NCI-H774 (cell line): ENCODE measurements at regions not wholly inside any gene's neighbourhood (a gene's known extent, or its start where the extent isn't known, plus 50 kb on each side); places are given as distances from the start of the nearest gene placed in this dataset.
"Not testable (repeated sequence)": the region's sequence is repeated elsewhere in the genome, so short reads cannot be mapped to it uniquely, and the experiment has no call there.

ENCODE experiments used
- DNase-seq: peaks from one replicate; lab custom pipeline; 2025; lab: John Stamatoyannopoulos, UW

DNA sequence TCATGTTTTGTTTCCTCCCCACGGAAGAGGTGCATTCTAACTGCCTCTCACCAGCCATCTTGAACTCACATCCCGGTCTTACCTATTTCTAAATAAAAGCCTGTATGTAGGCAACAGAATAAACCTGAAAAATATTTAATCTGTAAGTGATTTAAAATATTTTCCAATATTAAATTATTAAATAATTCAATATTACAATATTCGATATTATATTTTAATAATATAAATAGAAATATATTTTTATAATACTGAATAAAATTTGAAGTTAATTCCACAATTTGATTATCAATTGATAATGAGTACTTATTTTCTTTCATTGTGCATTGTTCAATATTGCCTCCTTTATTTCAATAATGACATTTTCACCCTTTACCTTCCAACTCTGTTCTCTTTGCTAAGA lies 404.4 kb downstream of the CYLC2 start:
- DNase-seq = no peak

DNA sequence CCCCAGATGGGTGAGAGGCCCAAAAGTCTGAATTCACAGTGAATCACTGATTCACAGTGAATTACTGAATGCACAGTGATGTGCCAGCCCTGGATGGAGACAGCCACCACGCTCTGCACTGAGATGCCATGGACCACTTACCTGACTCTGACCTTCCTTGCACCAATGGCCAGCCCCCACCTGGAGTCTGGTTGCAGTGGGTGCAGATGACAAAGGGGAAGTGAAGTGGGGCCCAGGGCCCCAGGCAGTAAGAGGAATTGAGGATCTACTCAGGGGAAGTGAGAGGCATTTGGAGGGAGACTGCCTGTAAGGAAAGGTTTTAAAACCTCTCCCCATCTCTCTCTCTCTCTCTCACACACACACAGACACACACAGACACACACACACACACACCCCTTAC lies 412.1 kb downstream of the CYLC2 start:
- DNase-seq = no peak

DNA sequence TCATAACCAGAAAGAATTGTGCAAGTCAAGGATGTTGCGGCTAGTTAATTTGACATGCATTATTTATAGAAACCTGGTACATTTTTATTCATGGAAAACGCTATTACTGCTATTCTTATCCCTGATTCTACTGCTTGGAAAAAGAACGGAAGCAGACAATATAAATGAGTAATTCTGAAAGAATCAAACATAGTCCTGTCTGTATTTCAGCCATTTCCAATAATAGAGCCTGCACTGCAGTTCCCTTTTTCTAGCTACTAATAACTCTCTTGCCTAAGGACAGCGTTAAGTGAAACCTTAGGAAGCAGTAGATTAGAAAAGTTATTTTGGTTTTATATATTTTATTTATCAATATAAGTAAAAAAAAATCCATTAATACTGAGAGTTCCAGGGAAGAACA lies 414.9 kb downstream of the CYLC2 start:
- no peak for DNase-seq

DNA sequence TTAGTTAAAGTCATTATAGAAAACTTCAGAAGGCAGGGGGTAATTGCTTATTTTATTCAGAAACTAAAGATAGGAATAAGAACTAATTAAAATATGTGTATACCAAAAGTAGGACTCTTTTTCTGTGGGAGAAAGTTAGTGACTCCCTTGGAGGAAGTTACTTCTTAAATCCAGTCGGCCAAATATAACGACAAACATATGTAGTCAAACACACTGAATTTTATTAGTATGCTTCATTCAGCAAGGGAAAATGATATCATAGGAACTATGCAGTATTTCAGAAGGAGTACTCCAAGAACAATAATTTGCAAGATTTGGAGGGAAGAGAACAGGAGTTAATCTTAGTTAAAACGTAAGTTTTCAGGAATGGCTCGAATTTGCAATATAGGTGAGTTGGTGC lies 432.6 kb downstream of the CYLC2 start:
- DNase-seq = no peak

DNA sequence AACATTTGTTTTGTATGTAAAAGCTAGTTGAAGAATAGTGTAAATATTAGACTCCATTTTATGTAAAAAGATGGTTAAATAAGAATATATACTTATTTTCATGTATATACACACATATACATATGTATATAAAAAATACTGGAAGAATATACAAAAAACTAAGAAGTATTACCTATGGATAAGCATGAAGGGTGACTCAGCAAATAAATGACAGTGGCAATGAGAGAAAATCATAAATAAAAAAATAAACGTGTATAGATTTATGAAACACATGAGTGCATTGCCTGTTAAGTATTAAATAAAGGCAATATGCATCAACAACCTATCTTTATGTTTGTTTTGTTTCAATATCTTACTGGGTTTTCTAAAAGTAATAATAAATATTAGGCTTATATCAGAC lies 435.3 kb downstream of the CYLC2 start:
- DNase-seq = no peak

DNA sequence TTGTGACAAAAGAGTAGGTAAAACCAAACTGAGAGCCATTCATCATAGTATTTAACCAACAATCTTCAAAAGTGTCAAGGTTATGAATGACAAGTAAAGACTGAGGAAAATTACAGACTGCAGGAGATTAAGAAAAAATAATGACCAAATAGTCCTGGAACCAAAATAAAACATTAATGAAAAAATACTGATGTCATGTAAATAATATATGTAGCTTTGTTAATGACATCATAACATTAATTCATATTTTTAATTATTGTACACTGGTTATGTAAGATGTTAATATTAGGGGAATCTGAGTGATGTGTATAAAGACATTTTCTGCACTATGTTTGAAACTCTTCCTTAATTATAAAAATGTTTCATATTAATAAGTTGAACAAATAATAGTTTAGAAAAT lies 436.7 kb downstream of the CYLC2 start:
- DNase-seq = no peak

DNA sequence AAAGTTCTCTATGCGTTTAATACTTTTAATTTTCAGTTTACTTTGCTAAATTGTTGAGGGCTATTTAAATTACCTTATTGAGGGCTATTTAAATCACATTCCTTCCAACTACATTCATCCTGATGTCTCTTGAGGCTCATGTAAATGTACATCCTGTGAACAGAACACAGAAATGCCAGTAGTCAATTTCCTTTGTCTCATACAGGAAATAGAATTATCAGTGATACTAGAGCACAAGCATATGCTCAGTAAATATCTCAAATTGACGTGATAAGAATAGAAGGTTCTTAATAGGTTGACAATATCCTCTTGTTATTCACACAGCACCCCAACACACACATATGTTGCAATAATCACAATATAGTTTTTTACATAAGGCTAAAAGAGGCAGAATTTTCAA lies 449.0 kb downstream of the CYLC2 start:
- no peak for DNase-seq

DNA sequence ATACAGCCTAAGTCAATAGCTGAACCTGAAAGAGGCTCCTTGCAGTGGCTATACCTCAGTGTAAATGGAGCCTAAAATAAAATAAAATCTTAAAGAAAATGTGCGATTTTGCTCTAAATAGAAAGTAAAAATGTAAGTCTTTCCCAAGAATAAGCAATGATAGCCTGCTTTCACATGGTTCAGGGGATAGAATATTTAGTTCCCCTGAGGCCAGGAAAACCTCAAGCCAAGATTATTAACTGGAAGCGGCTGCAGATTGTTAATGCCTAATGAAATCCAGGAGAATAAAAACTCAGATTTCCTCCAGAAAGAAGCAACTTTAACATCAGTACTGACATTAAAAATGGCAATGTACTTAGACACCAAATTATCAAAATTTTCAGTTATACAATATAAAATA lies 463.7 kb downstream of the CYLC2 start:
- DNase-seq = no peak

DNA sequence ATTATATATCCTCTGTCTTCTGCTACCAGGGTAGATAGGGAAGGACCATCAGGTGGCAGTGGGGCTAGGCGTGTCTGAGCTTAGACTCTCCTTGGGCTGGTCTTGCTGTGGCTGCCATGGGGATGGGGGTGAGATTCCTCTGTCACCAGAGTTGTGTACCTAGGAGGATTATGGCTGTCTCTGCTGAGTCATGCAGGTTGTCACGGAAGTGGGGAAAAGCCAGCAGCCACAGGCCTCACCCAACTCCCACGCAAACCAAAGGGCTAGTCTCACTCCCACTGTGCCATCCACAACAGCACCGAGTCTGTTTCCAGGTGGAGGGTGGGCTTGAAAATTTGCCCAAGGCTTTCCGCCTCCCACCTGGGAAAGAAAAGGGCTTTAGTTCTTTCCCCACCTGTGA lies 476.1 kb downstream of the CYLC2 start:
- no peak for DNase-seq

DNA sequence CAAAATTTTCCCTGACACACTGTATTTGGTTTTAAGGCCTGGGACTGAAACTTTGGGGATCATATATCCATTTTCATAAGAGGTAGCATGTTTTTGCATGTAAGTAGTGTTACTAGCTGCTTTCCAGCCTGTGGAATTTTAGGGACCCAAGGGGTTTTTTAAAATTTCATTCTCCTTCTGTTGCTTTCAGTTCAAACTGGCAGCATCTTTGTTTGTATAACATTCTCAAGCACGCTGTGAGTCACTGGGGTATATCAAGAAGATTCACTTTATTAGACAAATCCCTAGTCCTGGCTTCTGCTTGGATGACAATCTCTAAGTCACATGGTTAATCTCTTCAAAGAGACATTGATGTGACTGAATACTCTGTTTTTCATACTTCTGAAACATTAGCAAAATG lies 479.0 kb downstream of the CYLC2 start:
- DNase-seq = no peak

DNA sequence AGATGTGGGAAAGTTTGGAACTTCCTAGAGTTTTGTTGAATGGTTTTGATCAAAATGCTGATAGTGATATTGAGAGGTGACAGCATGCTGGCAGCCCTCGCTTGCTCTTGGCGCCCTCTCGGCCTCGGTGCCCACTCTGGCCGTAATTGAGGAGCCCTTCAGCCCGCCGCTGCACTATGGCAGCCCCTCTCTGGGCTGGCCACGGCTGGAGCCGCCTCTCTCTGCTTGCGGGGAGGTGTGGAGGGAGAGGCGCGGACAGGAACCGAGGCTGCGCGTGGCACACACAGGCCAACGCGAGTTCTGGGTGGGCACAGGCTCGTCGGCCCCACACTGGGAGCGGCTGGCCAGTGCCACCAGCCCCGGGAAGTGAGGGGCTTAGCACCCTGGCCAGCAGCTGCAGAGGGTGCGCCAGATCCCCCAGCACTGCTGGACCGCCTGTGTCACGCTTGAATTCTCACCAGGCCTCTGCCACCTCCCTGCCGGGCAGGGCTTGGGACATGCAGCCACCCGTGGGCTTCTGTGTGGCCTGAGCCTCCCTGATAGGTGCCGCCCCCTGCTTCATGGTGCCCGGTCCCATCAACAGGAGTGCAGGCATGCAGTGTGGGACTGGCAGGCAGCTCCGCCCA lies 488.5 kb downstream of the CYLC2 start:
- no peak for DNase-seq

DNA sequence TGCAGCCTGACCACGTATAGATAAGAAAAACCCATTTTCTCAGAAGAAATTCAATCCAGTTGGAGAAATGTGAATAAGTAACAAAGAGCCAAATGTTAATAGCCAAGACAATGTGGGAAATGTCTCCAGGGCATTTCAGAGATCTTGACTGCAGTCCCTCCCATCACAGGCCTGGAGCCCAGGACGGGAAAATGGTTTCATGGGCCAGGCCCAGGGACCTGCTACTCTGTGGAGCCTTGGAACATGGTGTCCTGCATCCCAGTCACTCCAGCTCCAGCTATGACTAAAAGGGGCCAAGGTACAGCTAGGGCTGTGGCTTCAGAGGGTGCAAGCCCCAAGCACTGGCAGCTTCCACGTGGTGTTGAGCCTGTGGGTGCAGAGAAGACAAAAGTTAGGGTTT lies 490.0 kb downstream of the CYLC2 start:
- no peak for DNase-seq

DNA sequence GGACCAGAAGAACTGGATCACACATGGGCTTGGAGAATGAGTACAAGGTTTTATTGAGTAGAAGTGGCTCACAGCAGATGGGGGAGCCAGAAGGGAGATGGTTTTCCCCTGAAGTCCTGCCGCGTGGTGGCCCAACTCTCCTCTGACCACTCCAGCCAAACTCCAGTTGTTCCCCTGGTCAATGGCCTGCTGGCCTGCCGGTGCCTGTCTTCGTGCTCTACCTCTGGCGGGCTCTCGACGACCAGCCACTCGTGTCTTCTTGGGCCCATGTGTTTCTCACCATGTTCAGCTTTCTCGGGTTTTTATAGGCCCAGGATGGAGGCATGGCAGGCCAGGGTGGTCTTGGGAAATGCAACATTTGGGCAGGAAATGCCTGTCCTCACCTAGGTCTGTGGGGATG lies 519.6 kb downstream of the CYLC2 start:
- no peak for DNase-seq

DNA sequence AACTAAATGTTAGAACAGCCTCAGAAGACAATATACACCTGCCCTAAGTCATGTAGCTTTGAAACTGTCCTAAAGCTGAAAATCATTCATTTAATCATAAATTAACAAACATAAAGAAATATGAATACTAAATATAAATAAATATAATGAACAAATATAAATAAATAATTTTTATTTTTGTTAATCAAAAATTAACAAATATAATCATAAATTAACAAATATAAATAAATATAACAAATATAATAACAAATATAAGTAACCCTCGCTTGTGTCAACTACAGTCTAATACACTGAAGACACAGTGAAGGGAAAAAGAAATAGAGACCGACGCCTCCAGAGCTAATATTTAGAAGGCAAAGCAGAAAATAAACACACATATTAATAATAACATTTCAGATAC lies 527.3 kb downstream of the CYLC2 start:
- no peak for DNase-seq

DNA sequence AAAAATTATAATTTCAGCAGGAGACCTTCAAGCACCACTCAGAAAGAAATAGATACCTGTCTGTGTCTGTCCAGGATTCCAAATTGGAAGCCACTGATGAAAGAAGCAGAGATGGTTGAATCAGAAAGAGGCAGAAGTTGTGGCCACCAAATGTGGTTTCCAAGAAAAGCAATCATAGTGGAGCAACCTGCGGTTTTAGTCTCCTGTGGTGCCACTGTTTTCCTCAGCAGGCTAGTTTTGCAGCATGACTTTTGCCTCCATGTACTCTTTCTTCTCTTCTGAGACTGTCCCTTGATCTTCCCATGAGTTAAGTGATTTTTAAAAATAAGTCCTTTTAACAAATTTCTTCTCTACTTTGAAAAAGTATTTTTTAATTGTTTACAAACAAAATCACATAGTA lies 535.8 kb downstream of the CYLC2 start:
- DNase-seq = no peak

DNA sequence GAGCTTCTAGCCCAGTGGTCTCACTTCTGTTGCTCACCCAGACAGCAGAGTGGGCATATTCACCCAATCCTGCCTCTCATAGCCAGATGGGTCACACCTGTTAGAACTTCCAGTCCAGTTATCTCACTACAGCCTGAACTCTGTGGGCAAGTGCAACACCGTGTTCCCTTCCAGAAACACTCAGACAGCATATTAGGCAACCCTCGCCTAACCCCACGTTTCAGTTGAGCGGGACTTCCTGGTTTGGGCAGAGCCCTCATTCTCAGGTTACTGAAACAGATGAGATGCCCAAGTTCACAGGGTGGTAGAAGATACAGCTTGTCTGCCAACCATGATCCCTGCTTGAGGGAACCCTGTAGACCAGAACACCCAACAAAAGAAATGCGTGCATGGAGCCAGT lies 538.2 kb downstream of the CYLC2 start:
- DNase-seq = no peak

DNA sequence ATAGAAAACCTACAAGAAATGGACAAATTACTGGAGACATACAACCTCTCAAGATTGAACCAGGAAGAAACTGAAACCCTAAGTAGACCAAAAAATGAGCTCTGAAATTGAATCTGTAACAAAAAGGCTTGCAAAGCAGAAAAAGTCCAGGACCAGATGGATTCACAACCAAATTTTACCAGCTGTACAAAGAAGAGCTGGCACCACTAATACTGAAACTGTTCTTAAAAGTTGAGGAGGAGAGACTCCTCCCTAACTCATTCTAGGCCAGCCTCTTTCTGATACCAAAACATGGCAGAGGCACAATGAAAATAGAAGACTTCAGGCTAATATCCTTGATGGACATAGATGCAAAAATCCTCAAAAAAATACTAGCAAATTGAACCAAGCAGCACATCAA lies 542.3 kb downstream of the CYLC2 start:
- DNase-seq = no peak

DNA sequence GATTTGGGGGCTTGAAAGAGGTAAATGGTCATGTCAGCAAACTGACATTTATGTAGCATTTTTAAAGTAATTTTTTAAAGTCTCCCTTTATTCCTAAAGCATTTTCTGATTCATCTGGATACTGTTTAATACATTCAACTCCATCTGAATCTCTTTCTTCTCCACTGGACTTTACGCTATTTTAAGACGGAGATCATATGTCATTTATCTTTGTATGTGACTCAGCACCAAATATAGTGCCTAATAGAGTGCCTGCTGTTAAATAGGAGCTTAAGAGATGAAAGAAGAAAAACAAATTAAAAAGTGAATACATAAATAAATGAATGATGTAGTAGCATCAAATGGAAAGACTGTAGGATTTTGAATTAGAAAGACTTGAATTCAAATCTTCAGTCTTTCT lies 548.8 kb upstream of the SMC2 start:
- DNase-seq = no peak

DNA sequence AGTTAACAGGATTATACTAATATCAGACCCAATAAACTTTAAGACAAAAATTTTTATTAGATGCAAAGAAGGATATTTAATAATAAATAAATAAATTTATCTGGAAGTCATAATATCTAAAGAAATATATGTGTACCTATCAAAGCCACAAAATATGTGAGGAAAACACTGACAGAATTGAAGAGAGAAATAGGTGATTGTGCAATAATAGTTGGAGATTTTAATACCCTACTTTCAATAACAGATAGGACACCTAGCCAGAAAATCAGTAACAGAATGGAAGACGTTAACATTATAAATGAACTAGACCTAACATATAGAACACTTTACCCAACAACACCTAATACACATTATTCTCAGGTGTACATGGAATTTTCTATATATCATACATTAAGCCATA lies 541.4 kb upstream of the SMC2 start:
- DNase-seq = no peak

DNA sequence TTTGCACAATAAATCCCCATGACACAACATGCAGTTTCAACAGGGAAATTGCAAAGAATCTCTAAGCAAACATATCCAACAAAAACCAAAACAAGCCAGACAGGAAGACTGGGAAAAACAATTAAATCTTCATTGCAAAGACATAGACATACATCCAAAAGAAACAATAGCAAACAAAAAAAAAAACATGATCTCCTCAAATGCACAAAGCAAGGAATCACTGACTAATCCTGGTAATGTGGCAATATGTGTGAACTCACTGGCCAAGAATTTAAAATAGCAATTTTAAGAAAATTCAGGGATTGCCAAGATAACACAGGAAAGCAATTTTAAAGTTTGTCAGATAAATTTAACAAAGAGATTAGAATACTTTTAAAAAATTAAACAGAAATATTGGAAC lies 520.1 kb upstream of the SMC2 start:
- no peak for DNase-seq

DNA sequence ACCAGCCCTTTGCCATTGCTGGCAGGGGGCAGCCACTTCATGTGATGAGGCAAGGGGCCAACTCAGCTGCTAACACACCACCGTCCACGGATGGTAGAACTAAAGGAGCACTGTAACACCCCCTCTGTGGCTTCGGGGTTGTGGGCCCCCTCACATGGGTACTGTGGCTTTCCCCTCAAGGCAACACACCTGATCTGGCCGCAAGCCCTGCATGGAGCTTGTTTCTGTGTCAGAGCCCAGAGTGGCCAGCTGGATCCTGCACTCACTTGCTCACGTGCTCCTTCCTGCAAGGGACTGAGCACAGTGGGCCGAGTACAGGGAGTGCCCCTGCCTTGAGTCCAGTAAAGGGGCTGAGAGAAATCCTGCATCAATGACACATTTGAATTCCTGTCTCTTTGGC lies 507.4 kb upstream of the SMC2 start:
- DNase-seq = no peak

DNA sequence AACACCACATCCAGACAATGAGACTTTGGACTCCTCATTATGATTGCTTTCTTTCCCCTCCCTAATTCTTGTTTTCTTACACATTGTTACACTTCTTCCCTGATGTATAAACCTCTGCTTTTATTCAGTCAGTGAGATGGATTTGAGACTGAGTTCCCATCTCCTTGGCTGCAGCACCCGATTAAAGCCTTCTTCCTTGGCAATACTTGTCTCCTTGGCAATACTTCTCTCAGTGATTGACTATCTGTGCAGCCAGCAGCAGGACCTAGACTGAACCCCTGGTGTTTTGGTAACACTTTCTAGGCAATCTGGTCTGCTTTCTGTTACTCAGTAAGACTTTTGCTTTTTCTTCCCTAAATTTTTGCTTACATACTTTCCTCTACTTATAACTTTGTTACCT lies 492.8 kb upstream of the SMC2 start:
- no peak for DNase-seq

DNA sequence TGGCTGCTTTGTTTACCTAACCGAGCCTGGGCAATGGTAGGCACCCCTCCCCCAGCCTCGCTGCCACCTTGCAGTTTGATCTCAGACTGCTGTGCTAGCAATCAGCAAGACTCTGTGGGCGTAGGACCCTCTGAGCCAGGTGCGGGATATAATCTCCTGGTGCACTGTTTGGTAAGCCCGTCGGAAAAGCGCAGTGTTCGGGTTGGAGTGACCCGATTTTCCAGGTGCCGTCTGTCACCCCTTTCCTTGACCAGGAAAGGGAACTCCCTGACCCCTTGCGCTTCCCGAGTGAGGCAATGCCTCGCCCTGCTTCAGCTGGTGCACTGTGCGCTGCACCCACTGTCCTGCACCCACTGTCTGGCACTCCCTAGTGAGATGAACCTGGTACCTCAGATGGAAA lies 482.2 kb upstream of the SMC2 start:
- DNase-seq = not testable (repeated sequence)

DNA sequence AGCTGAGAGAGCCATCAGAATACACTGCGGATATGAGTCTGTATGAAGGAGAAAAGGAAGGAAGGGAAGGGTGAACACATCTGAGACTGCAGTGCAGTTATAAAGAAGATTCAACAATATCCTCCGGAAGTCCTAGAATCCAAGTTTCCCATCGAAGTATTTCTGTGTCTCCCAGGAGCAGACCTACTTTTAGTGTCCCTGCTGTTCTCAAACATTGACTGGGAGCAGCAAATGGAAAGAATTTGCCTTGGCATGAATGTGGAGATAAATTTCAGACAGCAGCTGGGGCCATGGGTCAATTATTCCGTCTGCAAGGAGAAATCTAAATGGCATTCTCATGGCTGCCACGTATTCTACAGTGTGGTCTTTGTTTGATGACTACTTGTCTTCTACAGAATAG lies 478.1 kb upstream of the SMC2 start:
- DNase-seq = no peak

DNA sequence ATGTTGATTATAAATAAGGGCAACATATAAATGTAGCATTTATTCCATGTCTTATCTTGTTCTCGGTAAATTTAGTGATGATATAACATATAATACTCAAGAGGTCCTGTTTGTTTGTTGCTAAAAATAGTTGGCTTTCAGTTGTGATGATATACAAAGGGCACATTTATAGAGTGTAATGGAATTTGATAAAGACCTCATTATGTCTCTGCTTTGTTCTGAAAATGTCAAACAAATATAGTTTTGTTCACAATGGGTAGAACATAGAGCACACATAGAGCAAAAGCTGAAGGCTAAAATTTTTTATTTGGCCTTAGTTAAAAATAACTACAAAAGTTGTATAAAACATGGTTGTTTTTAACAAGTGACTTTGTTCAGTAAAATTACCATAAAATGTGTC lies 477.1 kb upstream of the SMC2 start:
- no peak for DNase-seq
